Left cardiac atrium (tissue), 4 donors: ENCODE measurements at regions not wholly inside any gene's neighbourhood (a gene's known extent, or its start where the extent isn't known, plus 50 kb on each side); places are given as distances from the start of the nearest gene placed in this dataset.
A peak's percentile ranks its signal among the peaks of the same experiment; 100 is the strongest.
"Not testable (repeated sequence)": the region's sequence is repeated elsewhere in the genome, so short reads cannot be mapped to it uniquely, and the experiment has no call there.

Experiments
- ATAC-seq, 2 donors: fragments of 200-7000 bp; cut with Tn5 transposase; one replicate each; pipeline ENCODE4 v1.9.1; 2020; ENCODE audit warnings: mild to moderate bottlenecking in 2 of 2, moderate library complexity in 2 of 2
- DNase-seq: peaks from one replicate; pipeline ENCODE4 v3.0.0-alpha.2; 2020
- intact Hi-C, 2 donors: fragments of 100-400 bp; cut with DNase I; formaldehyde crosslinking; loops; one replicate each; pipeline versions ENCODE4 v1.14.1 to v1.15.1; 2022 to 2023
- donor health status: DM: no; HTN: yes; CAD: no.
- donor health status: DM: no; HTN: yes; CAD: no; lungs with severe emphysema.
- donor health status: DM: yes; HTN: yes; CAD: no.
- donor health status: Dilated cardiomyopathy.

GRCh38 chr21:32920474-32920873, 105.3 kb upstream of the OLIG2 start:
- ATAC-seq: no peak
- no peak for DNase-seq
- intact Hi-C loops: no loop called here

DNA sequence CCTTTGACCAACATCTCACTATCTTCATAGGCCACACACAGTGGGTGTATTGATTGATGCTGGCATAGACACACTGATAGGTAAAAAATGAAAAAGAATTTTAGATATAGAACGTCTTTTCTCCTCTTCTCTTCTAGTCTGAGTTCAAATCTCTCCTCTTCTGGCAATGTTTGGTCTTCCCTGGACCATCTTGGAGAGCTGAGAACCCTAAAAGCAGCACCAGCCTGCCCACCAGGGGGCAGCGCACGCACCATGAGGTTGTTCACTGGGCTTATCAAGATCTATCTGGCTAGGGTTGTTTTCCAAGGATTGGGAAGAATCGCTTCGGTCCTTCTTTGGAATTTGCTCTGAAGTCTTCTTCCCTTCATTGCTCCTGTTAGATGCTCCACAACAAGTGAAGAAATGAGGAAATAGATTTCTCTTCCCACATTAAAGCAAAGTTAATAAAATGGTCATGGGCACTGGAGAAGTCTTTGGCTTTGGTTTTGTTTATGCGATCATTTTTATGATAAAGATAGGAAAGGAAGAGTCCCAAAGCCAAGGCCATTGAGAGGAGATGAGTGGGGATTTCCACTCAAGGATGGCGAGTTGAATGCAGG, 104.0 kb upstream of the OLIG2 start:
- no peak for DNase-seq
- intact Hi-C loops: no loop called here
- ATAC-seq: no peak

GRCh38 chr21:32925098-32925497, 100.6 kb upstream of the OLIG2 start:
- no peak for ATAC-seq
- DNase-seq: no peak
- intact Hi-C loops: no loop called here

DNA sequence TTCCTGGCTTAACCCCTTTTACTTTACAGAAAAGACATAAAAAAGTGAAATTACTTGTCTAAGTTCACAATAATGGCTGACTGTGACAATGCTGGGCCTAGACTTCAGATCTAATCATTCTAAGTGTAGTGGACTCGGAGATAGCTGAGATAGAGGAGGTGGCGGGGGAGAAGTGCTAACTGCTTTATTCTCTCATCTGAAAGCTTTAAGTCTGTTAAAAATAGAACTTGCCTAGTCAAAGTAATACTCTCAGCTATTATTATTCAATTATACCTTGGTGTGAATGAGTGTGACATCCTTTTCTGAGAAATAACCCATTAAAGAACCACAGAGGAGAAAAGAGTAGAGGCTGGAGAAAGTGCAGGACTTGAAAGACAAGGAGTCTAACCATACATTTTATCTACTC, 96.1 kb upstream of the OLIG2 start:
- ATAC-seq (no peak), DNase-seq (no peak)
- intact Hi-C loops: no loop called here

GRCh38 chr21:32930673-32931072, 95.1 kb upstream of the OLIG2 start:
- DNase-seq (no peak), ATAC-seq (no peak)
- intact Hi-C loops: no loop called here

- ATAC-seq, intact Hi-C loops, DNase-seq: not testable (repeated sequence)
These were observed 91.7 kb upstream of the OLIG2 start for GRCh38 chr21:32934068-32934467.

- no peak for DNase-seq
- intact Hi-C loops: no loop called here
These were observed 90.9 kb upstream of the OLIG2 start for GRCh38 chr21:32934829-32935228.

GRCh38 chr21:32940079-32941014, 85.4 kb upstream of the OLIG2 start:
- peak; percentile 26 for DNase-seq
- peak; percentile 59 to 70 for ATAC-seq
- intact Hi-C loops: loop anchor here (2.0 to 10.0 kb wide), 3 partner anchors 187 to 256 kb away; no protein-coding TSS in a partner anchor

More at GRCh38 chr21:32934829-32935228, 90.9 kb upstream of the OLIG2 start:
- no peak for ATAC-seq

GRCh38 chr21:32941263-32941662, 84.5 kb upstream of the OLIG2 start:
- intact Hi-C loops: loop anchor here (2.0 to 10.0 kb wide), 3 partner anchors 186 to 256 kb away; no protein-coding TSS in a partner anchor
- DNase-seq (no peak), ATAC-seq (no peak)

GRCh38 chr21:32946654-32947053, 79.1 kb upstream of the OLIG2 start:
- no peak for ATAC-seq
- intact Hi-C loops: loop anchor here in 1 of 2 donors (10.0 kb wide), 1 partner anchor 248 kb away; no protein-coding TSS in a partner anchor

GRCh38 chr21:32947736-32948135, 78.0 kb upstream of the OLIG2 start:
- ATAC-seq (no peak), DNase-seq (no peak)
- intact Hi-C loops: loop anchor here in 1 of 2 donors (10.0 kb wide), 1 partner anchor 247 kb away; no protein-coding TSS in a partner anchor

More at GRCh38 chr21:32946654-32947053, 79.1 kb upstream of the OLIG2 start:
- no peak for DNase-seq

DNA sequence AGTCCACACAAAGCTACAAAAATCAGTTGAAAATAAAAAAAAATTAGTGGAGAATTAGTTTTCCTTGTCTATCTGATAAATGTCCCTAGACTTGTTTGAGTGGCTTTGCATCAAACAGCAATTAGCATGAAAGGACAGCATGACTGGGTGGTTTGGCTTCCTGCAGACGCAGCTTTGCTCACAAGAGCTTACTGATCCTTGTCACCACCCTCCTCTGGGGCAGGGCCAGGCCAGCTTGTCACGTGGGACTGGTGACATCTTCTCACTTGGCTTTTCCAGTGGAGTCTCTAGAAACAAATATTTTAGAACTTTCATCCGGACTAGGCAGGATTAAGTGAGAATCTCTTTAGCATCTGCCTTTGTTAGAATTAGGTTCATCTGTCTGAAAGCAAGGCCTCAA, 76.0 kb upstream of the OLIG2 start:
- ATAC-seq (peak in 1 of 2 donors; percentile 36), DNase-seq (no peak)
- intact Hi-C loops: loop anchor here in 1 of 2 donors (10.0 kb wide), 1 partner anchor 245 kb away; no protein-coding TSS in a partner anchor

DNA sequence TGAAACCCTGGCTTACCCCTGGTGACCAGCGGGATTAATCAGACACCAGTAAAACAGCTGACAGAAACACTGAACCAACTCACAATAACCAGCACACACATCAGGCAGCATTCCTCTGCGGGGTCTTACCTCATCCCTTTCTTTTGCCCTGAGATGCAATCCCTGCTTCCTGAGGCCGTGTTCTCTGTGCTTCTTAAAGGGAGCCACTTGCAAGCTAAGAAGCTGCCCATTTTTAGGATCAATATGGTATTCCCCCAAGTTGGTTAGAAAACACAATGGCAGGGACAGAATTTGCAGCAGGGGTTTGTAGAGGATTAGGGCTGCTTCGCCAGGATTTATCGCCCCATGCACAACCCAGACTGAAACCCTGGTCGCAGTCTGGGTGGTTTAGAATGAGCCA, 74.7 kb upstream of the OLIG2 start:
- intact Hi-C loops: no loop called here
- no peak for ATAC-seq

GRCh38 chr21:32954353-32954752, 71.4 kb upstream of the OLIG2 start:
- intact Hi-C loops: no loop called here
- no peak for DNase-seq
- ATAC-seq: no peak

More for the DNA sequence above, 74.7 kb upstream of the OLIG2 start:
- no peak for DNase-seq

DNA sequence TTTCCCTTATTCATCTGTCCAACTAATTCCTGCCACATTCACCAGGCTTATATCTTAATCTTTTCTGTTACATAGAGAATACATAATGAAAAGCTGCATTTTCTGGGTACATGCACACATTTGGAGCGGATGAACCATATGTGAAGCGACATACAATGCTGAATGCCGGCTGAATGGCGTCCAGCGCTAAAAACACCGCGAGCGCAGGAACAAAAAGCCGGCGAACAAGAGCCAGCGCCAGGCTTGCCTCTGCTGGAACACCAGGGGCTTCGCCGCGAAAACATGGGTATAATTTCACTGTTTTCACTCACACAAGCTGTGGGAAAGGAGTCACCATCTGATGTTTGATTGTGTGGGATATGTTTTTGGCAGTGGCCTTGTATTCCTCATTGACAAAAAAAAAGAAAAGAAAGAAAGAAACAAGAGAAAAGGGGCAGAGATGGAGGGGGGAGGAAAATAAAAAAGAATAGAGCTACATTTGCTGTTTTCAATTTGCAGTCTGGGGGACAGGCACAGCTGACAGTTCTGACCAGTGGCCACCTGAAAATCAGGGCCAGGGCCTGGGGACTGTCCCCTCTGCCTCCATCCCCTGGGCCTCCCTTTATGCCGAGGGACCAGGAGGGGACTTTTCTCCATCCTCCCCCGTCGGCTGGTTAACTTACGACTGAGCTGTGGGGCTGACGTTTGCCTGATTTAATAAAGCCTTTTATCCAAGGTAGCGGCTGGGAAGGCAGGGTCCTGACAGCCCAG, 70.2 kb upstream of the OLIG2 start:
- no peak for ATAC-seq
- no peak for DNase-seq
- intact Hi-C loops: no loop called here

DNA sequence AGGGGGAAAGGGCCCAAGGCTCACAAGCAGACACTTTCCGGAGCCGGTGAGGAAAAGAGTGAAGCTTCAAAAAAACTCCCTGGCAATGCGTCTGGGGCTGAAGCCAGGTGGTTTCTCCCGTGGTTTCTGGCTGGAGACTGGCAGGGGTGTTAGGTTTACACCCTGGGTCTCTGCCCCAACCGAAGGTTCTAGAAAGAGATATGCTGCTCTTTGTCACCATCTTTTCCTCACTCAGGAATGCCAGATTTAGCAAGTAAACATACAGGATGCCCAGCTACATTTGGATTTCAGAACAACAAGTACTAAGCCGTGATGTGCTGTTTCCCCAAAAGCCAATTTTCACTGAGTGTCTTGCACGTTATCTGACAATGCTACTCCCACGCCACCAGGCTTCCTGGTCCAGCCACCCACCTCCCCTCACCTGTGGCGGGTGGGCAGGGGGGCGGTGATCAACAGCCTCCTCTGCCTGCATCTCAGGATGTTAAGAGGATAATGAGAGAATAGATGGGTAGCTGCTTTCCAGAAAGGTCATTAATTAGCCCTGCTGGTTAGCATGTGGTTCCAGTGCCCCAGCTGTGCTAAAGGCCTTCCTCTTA, 69.6 kb upstream of the OLIG2 start:
- no peak for DNase-seq
- intact Hi-C loops: no loop called here

GRCh38 chr21:32957545-32957944, 68.2 kb upstream of the OLIG2 start:
- ATAC-seq: no peak

More for the DNA sequence above, 69.6 kb upstream of the OLIG2 start:
- no peak for ATAC-seq

GRCh38 chr21:32958288-32959002, 67.3 kb upstream of the OLIG2 start:
- ATAC-seq: no peak
- intact Hi-C loops: no loop called here
- DNase-seq: no peak

More at GRCh38 chr21:32957545-32957944, 68.2 kb upstream of the OLIG2 start:
- intact Hi-C loops: no loop called here
- no peak for DNase-seq
